ENCODE measurements at regions not wholly inside any gene's neighbourhood (a gene's known extent, or its start where the extent isn't known, plus 50 kb on each side); places are given as distances from the start of the nearest gene placed in this dataset.

GRCh38 chr6:22512686-22513427, 56.5 kb upstream of the HDGFL1 start:
- H3K4me2 ChIP-seq, result no peak overlapping the region
- TF ChIP-seq CTCF (IDR thresholded peaks at IDR 0.05) (no peak), TAF1 (IDR thresholded peaks at IDR 0.05; ENCODE audit: borderline replicate concordance, low read depth, low read length) (no peak), SIN3A (IDR thresholded peaks at IDR 0.05; ENCODE audit: borderline replicate concordance, low read depth, low read length) (no peak), GATA2 (CRISPR knock-in tag; IDR thresholded peaks at IDR 0.05) (no peak), RFX5 (IDR thresholded peaks at IDR 0.05; ENCODE audit: low read length) (no peak), SMC3 (IDR thresholded peaks at IDR 0.05; ENCODE audit: low read depth, low read length) (no peak)
- CTCF ChIA-PET, result no interaction called here
- POLR2A ChIA-PET, result interaction anchor here (1.4 kb wide), 1 partner anchor 919 kb away, joined by 4 read pairs; the partner anchor contains the start of gene SOX4
- H3K27ac ChIP-seq (ENCODE audit: low read depth in 2 of 2, low read length in 1 of 2), result no peak overlapping the region
- no peak overlapping the region for H3K9ac ChIP-seq
- H3K27me3 ChIP-seq (ENCODE audit: insufficient read depth), result no peaks in the 10 kb centered on the region
- no peaks in the 10 kb centered on the region for H3K9me2 ChIP-seq
- H3F3A ChIP-seq (replicated peaks; ENCODE audit: insufficient read depth), result no peaks in the 10 kb centered on the region
- no peaks in the 10 kb centered on the region for H4K20me1 ChIP-seq (ENCODE audit: insufficient read depth)
- H3K4me1 ChIP-seq (ENCODE audit: control insufficient read depth in 1 of 2, insufficient read depth in 2 of 2, low read depth in 1 of 2, low read length in 1 of 2), result no peaks in the 10 kb centered on the region; a peak in 1 of 4 replicates
- no peak for DNase-seq
- no peaks in the 10 kb centered on the region for H3K36me3 ChIP-seq (replicated peaks in 1 of 2; ENCODE audit: control insufficient read depth in 1 of 2, insufficient read depth in 2 of 2, low read length in 1 of 2)
- WGBS (ENCODE audit: low lambda C conversion rate), result 79% methylated on average over 9 of the region's 9 CpGs
- H3K4me3 ChIP-seq (ENCODE audit: low read depth in 2 of 2, low read length in 1 of 2), result no peak overlapping the region
- H3K9me3 ChIP-seq, result no peaks in the 10 kb centered on the region
- H2AFZ ChIP-seq (ENCODE audit: low read depth), result no peak overlapping the region
- no peaks in the 10 kb centered on the region for H3K79me2 ChIP-seq (ENCODE audit: insufficient read depth)

GRCh38 chr6:22513667-22514066, 55.7 kb upstream of the HDGFL1 start:
- no peaks in the 10 kb centered on the region for H4K20me1 ChIP-seq (ENCODE audit: insufficient read depth)
- H3K4me2 ChIP-seq, result no peak overlapping the region
- ChIA-PET CTCF (interaction anchor here (1.1 kb wide), 1 partner anchor 12 kb away, joined by 3 read pairs; no protein-coding TSS in a partner anchor), POLR2A (no interaction called here)
- H3K27ac ChIP-seq (ENCODE audit: low read depth in 2 of 2, low read length in 1 of 2), result no peak overlapping the region
- no peaks in the 10 kb centered on the region for H3F3A ChIP-seq (replicated peaks; ENCODE audit: insufficient read depth)
- no peaks in the 10 kb centered on the region; a peak in 1 of 4 replicates for H3K4me1 ChIP-seq (ENCODE audit: control insufficient read depth in 1 of 2, insufficient read depth in 2 of 2, low read depth in 1 of 2, low read length in 1 of 2)
- no peak overlapping the region for H2AFZ ChIP-seq (ENCODE audit: low read depth)
- no peaks in the 10 kb centered on the region for H3K9me2 ChIP-seq
- no peak overlapping the region for H3K9ac ChIP-seq
- no peak for DNase-seq
- H3K27me3 ChIP-seq (ENCODE audit: insufficient read depth), result no peaks in the 10 kb centered on the region
- no peaks in the 10 kb centered on the region for H3K79me2 ChIP-seq (ENCODE audit: insufficient read depth)
- H3K9me3 ChIP-seq, result no peaks in the 10 kb centered on the region
- no peak overlapping the region for H3K4me3 ChIP-seq (ENCODE audit: low read depth in 2 of 2, low read length in 1 of 2)
- H3K36me3 ChIP-seq (replicated peaks in 1 of 2; ENCODE audit: control insufficient read depth in 1 of 2, insufficient read depth in 2 of 2, low read length in 1 of 2), result no peaks in the 10 kb centered on the region
- WGBS (ENCODE audit: low lambda C conversion rate), result 89% methylated on average over 9 of the region's 9 CpGs
- TF ChIP-seq ELF1 (IDR thresholded peaks at IDR 0.05), result no peak
- no peak for TF ChIP-seq MEF2A (IDR thresholded peaks at IDR 0.05; ENCODE audit: borderline replicate concordance, low read depth)
- no peak for TF ChIP-seq ZBTB33 (IDR thresholded peaks at IDR 0.05; ENCODE audit: borderline replicate concordance, low read depth)
- TF ChIP-seq GABPA (IDR thresholded peaks at IDR 0.05; ENCODE audit: low read depth), result no peak
- no peak for TF ChIP-seq USF1 (IDR thresholded peaks at IDR 0.05; ENCODE audit: borderline replicate concordance, low read depth)
- no peak for TF ChIP-seq TAF1 (IDR thresholded peaks at IDR 0.05; ENCODE audit: borderline replicate concordance, low read depth, low read length)
- TF ChIP-seq EZH2phosphoT487 (IDR thresholded peaks at IDR 0.05; ENCODE audit: borderline replicate concordance, low read depth), result no peak
- no peak for TF ChIP-seq FOXM1 (IDR thresholded peaks at IDR 0.05; ENCODE audit: low read depth)
- no peak for TF ChIP-seq NFIC (IDR thresholded peaks at IDR 0.05; ENCODE audit: borderline replicate concordance)
- no peak for TF ChIP-seq IRF3 (IDR thresholded peaks at IDR 0.05; ENCODE audit: low read depth, low read length)
- no peak for TF ChIP-seq SIN3A (IDR thresholded peaks at IDR 0.05; ENCODE audit: borderline replicate concordance, low read depth, low read length)
- no peak for TF ChIP-seq REST (IDR thresholded peaks at IDR 0.05; ENCODE audit: low read depth, low read length)
- no peak for TF ChIP-seq FOSL2 (IDR thresholded peaks at IDR 0.05; ENCODE audit: borderline replicate concordance, low read depth)
- no peak for TF ChIP-seq GATA2 (CRISPR knock-in tag; IDR thresholded peaks at IDR 0.05)
